Liver (tissue), 8 donors: ENCODE measurements at regions not wholly inside any gene's neighbourhood (a gene's known extent, or its start where the extent isn't known, plus 50 kb on each side); places are given as distances from the start of the nearest gene placed in this dataset.

Experiments
- DNase-seq: peaks from one replicate; pipeline ENCODE4 v3.0.0-alpha.2; 2017; ENCODE audit warnings: low spot score
- H3K27ac ChIP-seq, 2 donors: one replicate each; pipeline ENCODE4 v1.7.0; 2013; ENCODE audit warnings: inconsistent platforms in 2 of 2, low read length in 2 of 2, control low read depth in 1 of 2, low read depth in 1 of 2, mild to moderate bottlenecking in 1 of 2
- H3K27me3 ChIP-seq, 4 donors: one replicate each; pipeline versions ENCODE4 v1.6.1 to v1.7.0; 2013; ENCODE audit warnings: low read length in 3 of 4, inconsistent platforms in 1 of 4, mild to moderate bottlenecking in 1 of 4, moderate library complexity in 1 of 4; ENCODE audit not compliant: control insufficient read depth in 4 of 4, insufficient read depth in 4 of 4
- H3K36me3 ChIP-seq, 4 donors: one replicate each; pipeline versions ENCODE4 v1.6.1 to v1.7.0; 2013; ENCODE audit warnings: low read length in 3 of 4, mild to moderate bottlenecking in 3 of 4, low read depth in 1 of 4, moderate library complexity in 1 of 4; ENCODE audit not compliant: control insufficient read depth in 4 of 4, insufficient read depth in 3 of 4
- H3K4me1 ChIP-seq, 4 donors: one replicate each; pipeline versions ENCODE4 v1.6.1 to v1.7.0; 2013; ENCODE audit warnings: low read length in 3 of 4, mild to moderate bottlenecking in 3 of 4, moderate library complexity in 1 of 4; ENCODE audit not compliant: control insufficient read depth in 4 of 4, insufficient read depth in 4 of 4
- H3K4me3 ChIP-seq, 3 donors: one replicate each; pipeline versions ENCODE4 v1.6.1 to v1.7.0; 2013; ENCODE audit warnings: low read length in 3 of 3, control low read depth in 1 of 3, low read depth in 1 of 3, mild to moderate bottlenecking in 1 of 3
- H3K9ac ChIP-seq, 2 donors: one replicate each; pipeline ENCODE4 v1.7.0; 2013; ENCODE audit warnings: low read length in 2 of 2, mild to moderate bottlenecking in 2 of 2, moderate library complexity in 2 of 2, control low read depth in 1 of 2, low read depth in 1 of 2
- H3K9me3 ChIP-seq, 4 donors: one replicate each; pipeline versions ENCODE4 v1.6.1 to v1.7.0; 2013; ENCODE audit warnings: low read length in 3 of 4; ENCODE audit not compliant: control insufficient read depth in 4 of 4
- EGR1 ChIP-seq, 2 donors: IDR thresholded peaks; 2 replicates each; pipeline ENCODE4 v1.6.1; 2016 to 2018; ENCODE audit warnings: antibody characterized with exemption in 2 of 2, low read depth in 2 of 2
- FOXA1 ChIP-seq: IDR thresholded peaks from 2 replicates; pipeline ENCODE4 v1.6.1; 2016; ENCODE audit warnings: antibody characterized with exemption
- FOXA2 ChIP-seq: IDR thresholded peaks from 2 replicates; pipeline ENCODE4 v1.6.1; 2016; ENCODE audit warnings: antibody characterized with exemption
- GABPA ChIP-seq, 2 donors: IDR thresholded peaks in 1 of 2; conservative IDR thresholded peaks in 1 of 2; 2 replicates each; pipeline ENCODE4 v1.6.1; 2016; ENCODE audit warnings: antibody characterized with exemption in 2 of 2, mild to moderate bottlenecking in 1 of 2, moderate library complexity in 1 of 2
- HNF4A ChIP-seq, 2 donors: conservative IDR thresholded peaks; 2 replicates each; pipeline ENCODE4 v1.6.1; 2016; ENCODE audit warnings: antibody characterized with exemption in 2 of 2, mild to moderate bottlenecking in 2 of 2
- HNF4G ChIP-seq: IDR thresholded peaks from 2 replicates; pipeline ENCODE4 v1.6.1; 2016; ENCODE audit warnings: antibody characterized with exemption
- JUND ChIP-seq, 2 donors: IDR thresholded peaks; 2 replicates each; pipeline ENCODE4 v1.6.1; 2016; ENCODE audit warnings: antibody characterized with exemption in 2 of 2
- MAX ChIP-seq: IDR thresholded peaks from 2 replicates; pipeline ENCODE4 v1.6.1; 2016; ENCODE audit warnings: antibody characterized with exemption
- NR2F2 ChIP-seq: IDR thresholded peaks from 2 replicates; pipeline ENCODE4 v1.6.1; 2016; ENCODE audit warnings: antibody characterized with exemption
- RAD21 ChIP-seq, 2 donors: IDR thresholded peaks; 2 replicates each; pipeline ENCODE4 v1.6.1; 2016; ENCODE audit warnings: antibody characterized with exemption in 2 of 2, mild to moderate bottlenecking in 2 of 2
- RXRA ChIP-seq, 2 donors: IDR thresholded peaks; 2 replicates each; pipeline ENCODE4 v1.6.1; 2017 to 2018; ENCODE audit warnings: antibody characterized with exemption in 2 of 2, mild to moderate bottlenecking in 1 of 2
- SP1 ChIP-seq: IDR thresholded peaks from 2 replicates; pipeline ENCODE4 v1.6.1; 2018; ENCODE audit warnings: antibody characterized with exemption, mild to moderate bottlenecking
- TAF1 ChIP-seq: conservative IDR thresholded peaks from 2 replicates; pipeline ENCODE4 v1.6.1; 2016; ENCODE audit warnings: antibody characterized with exemption, mild to moderate bottlenecking
- YY1 ChIP-seq: IDR thresholded peaks from 2 replicates; pipeline ENCODE4 v1.6.1; 2016; ENCODE audit warnings: antibody characterized with exemption, mild to moderate bottlenecking
- ZBTB33 ChIP-seq: IDR thresholded peaks from 2 replicates; pipeline ENCODE4 v1.6.1; 2016; ENCODE audit warnings: antibody characterized with exemption
- WGBS: extraction: QIAGEN DNeasy Blood & Tissue Kit; methylation state at CpG from one replicate; pipeline ENCODE4 v1.1.7; 2013; 5-methylcytosine and 5-hydroxymethylcytosine counted together
- TF ChIP-seq, protein P1 (sequence below): fragments of 150-350 bp; IDR thresholded peaks from 2 replicates; pipeline ENCODE4 v1.5.1; 2017; ENCODE audit warnings: improper control_type of control experiment, low read depth, low read length; ENCODE audit not compliant: missing input control
- TF ChIP-seq, protein P2 (sequence below): IDR thresholded peaks from 2 replicates; pipeline ENCODE4 v1.6.1; 2016; ENCODE audit warnings: antibody characterized with exemption
- TF ChIP-seq, protein P3 (sequence below): IDR thresholded peaks from 2 replicates; pipeline ENCODE4 v1.6.1; 2016; ENCODE audit warnings: antibody characterized with exemption, mild to moderate bottlenecking
- donor health status: healthy.
- donor health status: healthy.
- donor health status: healthy.
- donor health status: healthy.
- donor health status: healthy.

DNA sequence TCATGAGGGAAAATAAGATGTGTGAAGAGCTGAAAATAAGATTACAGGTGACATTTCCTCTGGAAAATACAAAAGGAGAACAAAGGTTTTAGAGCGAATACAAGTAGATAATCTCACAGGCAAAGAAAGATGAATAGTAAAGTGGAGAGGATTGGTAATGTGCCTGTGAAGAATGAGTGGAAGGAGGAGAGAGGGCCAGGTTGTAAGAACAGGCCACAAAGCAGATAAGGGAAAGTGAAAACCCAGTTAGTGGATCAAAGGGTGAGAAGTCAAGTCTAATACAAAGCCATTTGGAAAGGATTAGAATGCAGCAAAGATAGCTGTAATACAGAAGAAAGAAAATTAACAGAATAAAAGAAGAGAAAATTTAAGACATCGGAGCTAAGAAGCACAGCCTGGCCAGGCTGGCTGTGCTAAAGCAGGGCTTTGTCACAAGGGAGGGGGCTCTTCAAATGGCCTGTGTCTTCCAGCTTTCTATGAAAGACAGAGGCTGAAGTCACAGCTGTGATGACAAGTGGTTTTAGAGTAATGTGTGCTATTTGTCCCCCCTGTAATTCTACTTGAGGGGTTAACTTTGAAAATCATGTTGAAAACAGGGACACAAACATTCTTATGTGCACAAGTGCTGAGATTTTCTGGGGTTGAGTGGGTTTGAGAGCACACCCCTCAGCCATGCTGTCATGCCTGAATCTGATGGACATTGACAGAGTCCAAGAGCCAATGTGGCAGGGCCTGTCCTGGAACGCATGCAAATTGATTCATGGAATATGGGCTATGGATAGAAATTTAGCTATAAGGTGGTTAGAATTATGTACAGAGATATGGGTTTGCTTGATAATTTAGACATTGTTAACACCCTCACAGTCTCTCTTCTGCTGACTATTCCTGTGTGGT is 344.5 kb upstream of the NAV3 start:
- no peak for DNase-seq
- H3K4me1 ChIP-seq: no peaks in the 10 kb centered on the region
- H3K9me3 ChIP-seq: no peaks in the 10 kb centered on the region
- H3K27me3 ChIP-seq: no peaks in the 10 kb centered on the region
- H3K27ac ChIP-seq: no peak overlapping the region
- H3K36me3 ChIP-seq: no peaks in the 10 kb centered on the region
- 78% methylated on average over 3 of the region's 3 CpGs for WGBS
- TF ChIP-seq FOXA2: no peak
- TF ChIP-seq HNF4G: no peak
- TF ChIP-seq NR2F2: no peak
- TF ChIP-seq JUND (IDR thresholded peaks at IDR 0.05): no peak
- TF ChIP-seq, protein P1, sequence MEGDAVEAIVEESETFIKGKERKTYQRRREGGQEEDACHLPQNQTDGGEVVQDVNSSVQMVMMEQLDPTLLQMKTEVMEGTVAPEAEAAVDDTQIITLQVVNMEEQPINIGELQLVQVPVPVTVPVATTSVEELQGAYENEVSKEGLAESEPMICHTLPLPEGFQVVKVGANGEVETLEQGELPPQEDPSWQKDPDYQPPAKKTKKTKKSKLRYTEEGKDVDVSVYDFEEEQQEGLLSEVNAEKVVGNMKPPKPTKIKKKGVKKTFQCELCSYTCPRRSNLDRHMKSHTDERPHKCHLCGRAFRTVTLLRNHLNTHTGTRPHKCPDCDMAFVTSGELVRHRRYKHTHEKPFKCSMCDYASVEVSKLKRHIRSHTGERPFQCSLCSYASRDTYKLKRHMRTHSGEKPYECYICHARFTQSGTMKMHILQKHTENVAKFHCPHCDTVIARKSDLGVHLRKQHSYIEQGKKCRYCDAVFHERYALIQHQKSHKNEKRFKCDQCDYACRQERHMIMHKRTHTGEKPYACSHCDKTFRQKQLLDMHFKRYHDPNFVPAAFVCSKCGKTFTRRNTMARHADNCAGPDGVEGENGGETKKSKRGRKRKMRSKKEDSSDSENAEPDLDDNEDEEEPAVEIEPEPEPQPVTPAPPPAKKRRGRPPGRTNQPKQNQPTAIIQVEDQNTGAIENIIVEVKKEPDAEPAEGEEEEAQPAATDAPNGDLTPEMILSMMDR: no peak
- H3K9ac ChIP-seq: no peak overlapping the region
- H3K4me3 ChIP-seq: no peak overlapping the region

GRCh38 chr12:77481687-77482086 is 349.0 kb upstream of the NAV3 start:
- 58% methylated on average over 1 of the region's 1 CpG for WGBS
- H3K27ac ChIP-seq: no peak overlapping the region
- H3K9me3 ChIP-seq: no peaks in the 10 kb centered on the region

More at GRCh38 chr12:77481687-77482086, 349.0 kb upstream of the NAV3 start:
- Histone ChIP-seq H3K36me3 (no peaks in the 10 kb centered on the region), H3K4me3 (no peak overlapping the region), H3K27me3 (no peaks in the 10 kb centered on the region), H3K4me1 (no peaks in the 10 kb centered on the region), H3K9ac (no peak overlapping the region)
- no peak for TF ChIP-seq JUND (IDR thresholded peaks at IDR 0.05)
- no peak for TF ChIP-seq SP1
- TF ChIP-seq EGR1 (IDR thresholded peaks at IDR 0.05; ENCODE audit: low read depth in 2 of 2): no peak
- no peak for TF ChIP-seq ZBTB33
- TF ChIP-seq, protein P2, sequence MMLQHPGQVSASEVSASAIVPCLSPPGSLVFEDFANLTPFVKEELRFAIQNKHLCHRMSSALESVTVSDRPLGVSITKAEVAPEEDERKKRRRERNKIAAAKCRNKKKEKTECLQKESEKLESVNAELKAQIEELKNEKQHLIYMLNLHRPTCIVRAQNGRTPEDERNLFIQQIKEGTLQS: no peak
- TF ChIP-seq, protein P1: no peak
- TF ChIP-seq HNF4G: no peak
- TF ChIP-seq TAF1: no peak
- TF ChIP-seq FOXA1: no peak
- no peak for TF ChIP-seq FOXA2
- TF ChIP-seq HNF4A (conservative IDR thresholded peaks at IDR 0.05): no peak
- no peak for TF ChIP-seq RAD21 (IDR thresholded peaks at IDR 0.05)
- TF ChIP-seq YY1: no peak
- no peak for TF ChIP-seq RXRA (IDR thresholded peaks at IDR 0.05)
- no peak for TF ChIP-seq GABPA (IDR thresholded peaks at IDR 0.05 in 1 of 2, conservative IDR thresholded peaks at IDR 0.05 in 1 of 2)
- TF ChIP-seq, protein P3, sequence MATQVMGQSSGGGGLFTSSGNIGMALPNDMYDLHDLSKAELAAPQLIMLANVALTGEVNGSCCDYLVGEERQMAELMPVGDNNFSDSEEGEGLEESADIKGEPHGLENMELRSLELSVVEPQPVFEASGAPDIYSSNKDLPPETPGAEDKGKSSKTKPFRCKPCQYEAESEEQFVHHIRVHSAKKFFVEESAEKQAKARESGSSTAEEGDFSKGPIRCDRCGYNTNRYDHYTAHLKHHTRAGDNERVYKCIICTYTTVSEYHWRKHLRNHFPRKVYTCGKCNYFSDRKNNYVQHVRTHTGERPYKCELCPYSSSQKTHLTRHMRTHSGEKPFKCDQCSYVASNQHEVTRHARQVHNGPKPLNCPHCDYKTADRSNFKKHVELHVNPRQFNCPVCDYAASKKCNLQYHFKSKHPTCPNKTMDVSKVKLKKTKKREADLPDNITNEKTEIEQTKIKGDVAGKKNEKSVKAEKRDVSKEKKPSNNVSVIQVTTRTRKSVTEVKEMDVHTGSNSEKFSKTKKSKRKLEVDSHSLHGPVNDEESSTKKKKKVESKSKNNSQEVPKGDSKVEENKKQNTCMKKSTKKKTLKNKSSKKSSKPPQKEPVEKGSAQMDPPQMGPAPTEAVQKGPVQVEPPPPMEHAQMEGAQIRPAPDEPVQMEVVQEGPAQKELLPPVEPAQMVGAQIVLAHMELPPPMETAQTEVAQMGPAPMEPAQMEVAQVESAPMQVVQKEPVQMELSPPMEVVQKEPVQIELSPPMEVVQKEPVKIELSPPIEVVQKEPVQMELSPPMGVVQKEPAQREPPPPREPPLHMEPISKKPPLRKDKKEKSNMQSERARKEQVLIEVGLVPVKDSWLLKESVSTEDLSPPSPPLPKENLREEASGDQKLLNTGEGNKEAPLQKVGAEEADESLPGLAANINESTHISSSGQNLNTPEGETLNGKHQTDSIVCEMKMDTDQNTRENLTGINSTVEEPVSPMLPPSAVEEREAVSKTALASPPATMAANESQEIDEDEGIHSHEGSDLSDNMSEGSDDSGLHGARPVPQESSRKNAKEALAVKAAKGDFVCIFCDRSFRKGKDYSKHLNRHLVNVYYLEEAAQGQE: no peak
- TF ChIP-seq MAX: no peak
- TF ChIP-seq NR2F2: no peak
- DNase-seq: no peak
